HG03571 (cell line): ENCODE measurements at regions not wholly inside any gene's neighbourhood (a gene's known extent, or its start where the extent isn't known, plus 50 kb on each side); places are given as distances from the start of the nearest gene placed in this dataset.

Experiments
- ATAC-seq: cut with Tn5 transposase; IDR thresholded peaks from one replicate; pipeline ENCODE4 v1.9.1; 2021; ENCODE audit not compliant: unreplicated experiment

GRCh38 chr2:65662654-65663432, 230.4 kb upstream of the SPRED2 start:
- no peak for ATAC-seq

GRCh38 chr2:65661980-65662653, 229.7 kb upstream of the SPRED2 start:
- no peak for ATAC-seq

- no peak for ATAC-seq
These were observed 227.9 kb upstream of the SPRED2 start for GRCh38 chr2:65660340-65660739.

GRCh38 chr2:65658881-65659280, 226.5 kb upstream of the SPRED2 start:
- ATAC-seq, result no peak

DNA sequence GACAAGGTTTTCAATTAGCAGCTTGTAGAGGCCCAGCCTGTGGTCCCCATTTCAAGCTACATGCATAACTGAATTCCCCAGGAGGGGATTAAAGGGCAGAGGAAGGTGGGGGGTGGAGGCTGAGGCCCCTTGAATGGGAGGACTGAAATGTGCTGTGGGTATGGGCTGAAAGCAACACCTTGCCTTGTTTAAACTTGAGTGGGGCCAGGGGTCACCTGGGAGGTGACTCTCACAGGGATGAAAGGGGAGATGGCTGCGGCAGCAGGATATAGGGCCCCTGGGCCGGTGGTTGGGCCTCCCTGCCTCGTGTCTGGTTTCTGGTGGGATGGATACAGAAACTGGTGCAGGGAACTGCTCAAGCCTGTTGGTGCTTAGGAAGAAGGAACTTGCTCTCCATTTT, 225.9 kb upstream of the SPRED2 start:
- ATAC-seq, result no peak

GRCh38 chr2:65656160-65656718, 223.8 kb upstream of the SPRED2 start:
- ATAC-seq, result no peak

DNA sequence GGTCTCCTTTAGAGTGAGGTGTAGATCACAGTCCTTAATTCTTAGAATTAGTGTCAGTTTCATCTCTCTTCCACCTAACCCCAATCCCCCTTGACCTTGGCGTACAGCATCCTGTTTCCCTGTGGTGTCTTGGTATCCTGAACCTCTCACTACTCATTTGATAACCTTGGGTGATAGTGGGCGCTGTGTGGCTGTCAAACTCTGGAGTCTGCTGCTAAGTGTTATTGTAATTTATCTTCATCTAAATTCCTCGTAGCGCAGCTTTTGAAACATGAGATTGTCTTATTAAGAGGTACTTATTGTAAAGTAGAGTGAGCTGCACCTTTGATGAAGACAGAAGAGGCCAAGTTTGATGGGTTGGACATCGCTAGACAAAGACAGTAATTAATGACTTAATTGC, 222.6 kb upstream of the SPRED2 start:
- no peak for ATAC-seq

DNA sequence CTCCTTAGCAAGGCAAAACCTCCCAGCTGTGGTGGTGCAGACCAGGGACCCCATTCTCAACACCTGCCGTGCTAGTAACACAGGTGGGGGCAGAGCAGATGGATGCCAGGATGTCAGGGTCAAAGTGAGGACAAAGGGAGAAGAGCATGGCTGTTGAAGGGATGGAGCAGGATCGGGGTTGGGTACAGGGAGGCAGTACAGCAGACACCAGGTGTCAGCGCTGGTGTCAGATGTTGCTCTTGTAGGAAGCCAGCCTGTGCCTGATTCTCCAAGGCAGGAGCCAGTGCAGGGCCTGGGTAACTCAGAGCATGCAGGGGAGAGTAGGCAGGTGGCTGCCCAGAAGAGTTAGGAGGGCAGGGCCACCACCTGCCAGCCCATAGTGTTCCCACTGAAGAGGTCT, 222.1 kb upstream of the SPRED2 start:
- no peak for ATAC-seq

- ATAC-seq, result no peak
These were observed 219.7 kb upstream of the SPRED2 start for GRCh38 chr2:65652066-65652465.

- ATAC-seq, result no peak
These were observed 217.6 kb upstream of the SPRED2 start for GRCh38 chr2:65649811-65650589.

GRCh38 chr2:65647249-65647842, 214.9 kb upstream of the SPRED2 start:
- ATAC-seq, result no peak

DNA sequence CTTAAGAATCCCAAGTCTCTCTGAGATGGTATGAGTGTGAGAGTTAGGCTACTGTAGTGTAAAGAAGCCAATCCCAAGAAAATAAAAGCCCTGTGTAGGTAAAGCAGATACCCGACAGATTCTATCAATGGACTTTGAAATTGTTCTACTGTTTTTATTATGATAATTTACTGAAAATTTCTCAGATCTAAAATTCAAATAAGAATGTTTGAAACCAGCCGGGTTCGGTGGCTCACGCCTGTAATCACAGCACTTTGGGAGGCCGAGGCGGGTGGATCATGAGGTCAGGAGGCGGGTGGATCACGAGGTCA, 208.3 kb upstream of the SPRED2 start:
- no peak for ATAC-seq

DNA sequence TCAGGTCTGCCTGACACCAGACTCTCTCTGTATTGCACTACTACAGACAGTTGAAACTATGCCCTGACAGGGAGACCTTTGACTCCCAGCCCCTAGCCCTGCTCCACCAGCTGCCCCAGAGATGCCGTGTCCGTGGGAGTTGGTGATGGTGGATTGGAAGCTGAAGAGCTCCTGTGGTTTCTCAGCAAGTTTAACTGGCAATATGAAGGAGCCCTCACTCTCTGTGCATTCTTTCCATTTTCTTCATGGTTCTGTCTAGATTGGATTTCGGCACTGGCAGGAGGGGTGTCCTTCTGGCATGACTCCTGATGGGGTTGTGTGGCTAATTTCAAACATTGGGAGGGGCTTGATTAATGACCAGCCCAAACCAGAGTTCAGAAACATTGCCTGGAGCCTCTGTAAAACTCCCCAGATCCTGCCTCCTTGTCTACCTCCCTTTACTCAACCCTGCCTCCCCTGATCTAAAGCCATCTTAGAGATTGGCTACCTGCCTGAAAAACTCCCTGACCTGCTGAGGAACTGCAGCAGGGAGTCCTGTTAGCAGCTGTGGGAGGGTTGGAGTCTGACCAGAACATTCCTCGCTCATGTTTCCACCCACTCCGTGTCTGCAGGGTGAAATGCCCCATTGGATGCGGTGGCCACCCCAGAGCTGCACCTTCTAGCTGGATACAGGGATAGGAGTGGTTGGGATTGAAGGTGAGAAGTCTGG, 206.9 kb upstream of the SPRED2 start:
- no peak for ATAC-seq

DNA sequence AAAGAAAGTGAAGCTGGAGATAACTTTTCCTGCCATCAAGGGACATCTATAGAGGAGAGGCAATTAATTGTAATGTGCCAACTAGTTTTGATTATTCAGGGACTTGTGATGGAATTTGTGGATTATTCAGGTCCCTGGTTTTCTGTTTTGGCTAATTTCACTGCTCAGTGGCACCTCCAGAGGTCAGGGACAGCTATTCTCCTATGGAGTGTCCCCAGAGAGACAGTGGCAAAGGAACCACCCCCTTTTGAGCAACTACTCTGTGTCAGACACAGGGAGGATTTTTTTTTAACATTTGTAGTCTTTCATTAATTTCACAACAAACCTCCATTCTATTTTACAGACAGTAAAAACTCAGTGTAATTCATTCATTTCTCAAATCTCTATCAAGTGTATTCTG, 206.0 kb upstream of the SPRED2 start:
- ATAC-seq, result no peak

- ATAC-seq, result no peak
These were observed 204.5 kb upstream of the SPRED2 start for GRCh38 chr2:65636813-65637483.

GRCh38 chr2:65636024-65636423, 203.6 kb upstream of the SPRED2 start:
- no peak for ATAC-seq

DNA sequence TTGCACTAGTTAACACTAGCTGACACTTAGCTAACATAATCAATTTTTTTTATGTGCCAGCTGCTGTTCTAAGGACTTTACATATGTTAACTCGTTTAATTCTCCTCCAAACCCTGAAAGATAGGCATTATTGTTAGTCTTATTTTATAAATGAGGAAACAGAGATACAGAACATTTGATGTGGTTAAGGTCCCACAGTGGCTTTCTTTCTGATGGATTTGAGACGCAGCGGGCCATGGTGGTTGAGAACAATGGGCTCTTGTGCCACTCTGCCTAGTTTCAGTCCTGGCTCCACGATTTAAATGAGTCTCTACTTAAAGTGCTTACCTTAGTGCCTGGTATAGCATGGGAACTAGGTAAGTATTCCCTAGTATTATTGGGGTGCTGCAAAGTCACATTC, 201.9 kb upstream of the SPRED2 start:
- no peak for ATAC-seq

GRCh38 chr2:65630643-65631042, 198.2 kb upstream of the SPRED2 start:
- ATAC-seq, result no peak

DNA sequence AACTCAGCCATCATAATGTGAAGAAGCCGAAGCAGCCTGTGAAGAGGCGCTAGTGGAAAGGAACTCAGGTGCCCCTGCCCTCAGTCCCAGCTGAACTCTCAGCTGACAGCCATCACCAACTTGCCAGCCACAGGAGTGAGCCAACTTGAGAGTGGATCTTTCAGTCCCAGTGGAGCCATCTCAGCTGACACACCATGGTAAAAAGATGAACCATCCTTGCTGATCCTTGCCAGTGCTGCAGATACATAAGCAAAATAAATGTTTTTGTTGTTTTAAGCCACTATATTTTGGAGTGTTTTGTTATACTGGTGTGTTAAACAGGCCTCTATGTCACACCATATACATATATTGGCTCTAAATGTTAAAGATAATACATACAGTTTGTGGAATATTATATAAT, 195.8 kb upstream of the SPRED2 start:
- ATAC-seq, result no peak

GRCh38 chr2:65626831-65627230, 194.4 kb upstream of the SPRED2 start:
- ATAC-seq, result no peak
